Right atrium auricular region (tissue), 2 donors: ENCODE measurements at regions not wholly inside any gene's neighbourhood (a gene's known extent, or its start where the extent isn't known, plus 50 kb on each side); places are given as distances from the start of the nearest gene placed in this dataset.
A peak's percentile ranks its signal among the peaks of the same experiment; 100 is the strongest.
"Not testable (repeated sequence)": the region's sequence is repeated elsewhere in the genome, so short reads cannot be mapped to it uniquely, and the experiment has no call there.

Experiments
- DNase-seq: peaks from one replicate; pipeline ENCODE4 v3.0.0-alpha.2; 2019; ENCODE audit warnings: low spot score
- H3K27ac ChIP-seq, 2 donors: fragments of 200-600 bp; sonication (generic); 1 replicate in 1 of 2; 2 replicates in 1 of 2; pipeline ENCODE4 v1.5.1; 2016 to 2019
- H3K27me3 ChIP-seq, 2 donors: fragments of 200-600 bp; sonication (generic); one replicate each; pipeline versions ENCODE4 v1.5.1 to v1.6.0; 2017 to 2019
- H3K36me3 ChIP-seq: fragments of 200-600 bp; sonication (generic); one replicate; pipeline ENCODE4 v1.5.1; 2016
- H3K4me1 ChIP-seq, 2 donors: fragments of 200-600 bp; sonication (generic); one replicate each; pipeline versions ENCODE4 v1.5.1 to v1.6.0; 2017 to 2019
- H3K4me3 ChIP-seq, 2 donors: fragments of 200-600 bp; sonication (generic); 1 replicate in 1 of 2; 2 replicates in 1 of 2; pipeline ENCODE4 v1.5.1; 2017 to 2019; ENCODE audit warnings: mild to moderate bottlenecking in 1 of 2, moderate library complexity in 1 of 2
- H3K9me3 ChIP-seq, 2 donors: fragments of 200-600 bp; sonication (generic); one replicate each; pipeline ENCODE4 v1.5.1; 2019
- TF ChIP-seq, protein P1 (sequence below), 2 donors: fragments of 200-600 bp; sonication (generic); IDR thresholded peaks; one replicate each; pipeline ENCODE4 v1.5.1; 2019; ENCODE audit warnings: antibody characterized with exemption in 2 of 2

GRCh38 chr9:89679016-89679415 is 74.2 kb downstream of the GADD45G start:
- no peaks in the 10 kb centered on the region for H3K27me3 ChIP-seq
- H3K4me3 ChIP-seq: no peak overlapping the region
- no peak overlapping the region for H3K27ac ChIP-seq
- TF ChIP-seq, protein P1, sequence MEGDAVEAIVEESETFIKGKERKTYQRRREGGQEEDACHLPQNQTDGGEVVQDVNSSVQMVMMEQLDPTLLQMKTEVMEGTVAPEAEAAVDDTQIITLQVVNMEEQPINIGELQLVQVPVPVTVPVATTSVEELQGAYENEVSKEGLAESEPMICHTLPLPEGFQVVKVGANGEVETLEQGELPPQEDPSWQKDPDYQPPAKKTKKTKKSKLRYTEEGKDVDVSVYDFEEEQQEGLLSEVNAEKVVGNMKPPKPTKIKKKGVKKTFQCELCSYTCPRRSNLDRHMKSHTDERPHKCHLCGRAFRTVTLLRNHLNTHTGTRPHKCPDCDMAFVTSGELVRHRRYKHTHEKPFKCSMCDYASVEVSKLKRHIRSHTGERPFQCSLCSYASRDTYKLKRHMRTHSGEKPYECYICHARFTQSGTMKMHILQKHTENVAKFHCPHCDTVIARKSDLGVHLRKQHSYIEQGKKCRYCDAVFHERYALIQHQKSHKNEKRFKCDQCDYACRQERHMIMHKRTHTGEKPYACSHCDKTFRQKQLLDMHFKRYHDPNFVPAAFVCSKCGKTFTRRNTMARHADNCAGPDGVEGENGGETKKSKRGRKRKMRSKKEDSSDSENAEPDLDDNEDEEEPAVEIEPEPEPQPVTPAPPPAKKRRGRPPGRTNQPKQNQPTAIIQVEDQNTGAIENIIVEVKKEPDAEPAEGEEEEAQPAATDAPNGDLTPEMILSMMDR (IDR thresholded peaks at IDR 0.05): no peak
- H3K36me3 ChIP-seq: no peaks in the 10 kb centered on the region
- H3K4me1 ChIP-seq: peaks cover 0 to 23% of the 10 kb centered on the region in 2 donors
- no peak for DNase-seq
- H3K9me3 ChIP-seq: no peaks in the 10 kb centered on the region

DNA sequence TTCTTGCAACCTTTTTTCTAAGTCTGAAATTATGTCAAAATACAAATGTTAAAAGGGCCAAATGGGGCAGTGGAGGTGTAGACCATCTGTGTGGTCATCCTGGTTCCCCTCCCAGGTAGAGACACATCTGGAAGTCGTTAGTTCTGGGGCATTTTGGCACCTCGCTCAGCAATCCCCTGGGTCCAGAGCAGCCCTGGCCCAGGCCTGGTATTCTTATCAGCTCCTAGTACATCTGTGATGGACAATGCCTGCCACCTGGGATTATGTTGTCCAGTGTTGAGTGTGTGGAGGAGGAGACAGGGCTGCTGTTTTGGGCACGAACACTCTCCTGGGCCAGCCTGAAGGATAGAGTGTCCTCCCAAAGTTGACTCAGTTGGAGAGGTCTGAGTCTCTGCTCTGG is 74.8 kb downstream of the GADD45G start:
- DNase-seq: no peak
- no peak overlapping the region for H3K4me3 ChIP-seq
- H3K4me1 ChIP-seq: peaks cover 0 to 23% of the 10 kb centered on the region in 2 donors
- no peaks in the 10 kb centered on the region for H3K27me3 ChIP-seq
- H3K36me3 ChIP-seq: no peaks in the 10 kb centered on the region
- TF ChIP-seq, protein P1 (IDR thresholded peaks at IDR 0.05): no peak
- no peak overlapping the region for H3K27ac ChIP-seq
- H3K9me3 ChIP-seq: no peaks in the 10 kb centered on the region

DNA sequence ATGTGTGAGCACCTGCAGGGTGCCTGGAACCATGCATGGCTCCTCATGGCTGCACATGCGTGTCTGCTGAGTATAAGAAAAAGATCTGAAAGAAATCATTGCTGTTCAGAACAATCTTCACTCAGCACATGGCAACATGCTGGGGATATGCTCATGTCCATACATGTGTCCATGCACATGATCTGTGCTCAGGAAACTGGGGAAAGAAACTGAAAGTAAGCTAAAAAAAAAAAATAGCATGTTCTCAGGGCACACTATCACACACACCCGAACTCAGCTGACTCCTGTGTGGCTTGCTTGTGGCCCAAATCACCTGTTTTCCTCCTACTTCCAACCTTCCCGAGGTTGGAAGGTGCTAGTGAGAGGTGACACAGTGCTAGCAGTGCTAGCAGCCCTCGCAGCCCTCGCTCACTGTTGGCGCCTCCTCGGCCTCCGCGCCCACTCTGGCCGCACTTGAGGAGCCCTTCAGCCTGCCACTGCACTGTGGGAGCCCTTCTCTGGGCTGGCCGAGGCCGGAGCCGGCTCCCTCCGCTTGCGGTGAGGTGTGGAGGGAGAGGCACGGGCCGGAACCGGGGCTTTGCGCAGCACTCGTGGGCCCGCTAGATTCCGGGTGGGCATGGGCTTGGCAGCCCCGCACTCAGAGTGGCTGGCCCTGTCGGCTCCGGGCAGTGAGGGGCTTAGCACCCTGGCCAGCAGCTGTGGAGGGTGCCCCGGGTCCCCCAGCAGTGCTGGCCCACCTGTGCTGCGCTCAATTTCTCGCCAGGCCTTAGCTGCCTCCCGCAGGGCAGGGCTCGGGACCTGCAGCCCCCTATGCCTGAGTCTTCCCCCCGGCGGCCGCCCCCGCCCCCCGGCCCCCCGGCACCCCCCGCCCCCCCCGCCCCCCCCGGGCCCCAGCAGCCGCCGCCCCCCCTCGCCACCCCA is 76.0 kb downstream of the GADD45G start:
- no peaks in the 10 kb centered on the region for H3K9me3 ChIP-seq
- TF ChIP-seq, protein P1 (IDR thresholded peaks at IDR 0.05): no peak
- H3K36me3 ChIP-seq: no peaks in the 10 kb centered on the region
- H3K4me3 ChIP-seq: no peak overlapping the region
- H3K4me1 ChIP-seq: peaks cover 0 to 22% of the 10 kb centered on the region in 2 donors
- no peaks in the 10 kb centered on the region for H3K27me3 ChIP-seq
- no peak for DNase-seq
- no peak overlapping the region for H3K27ac ChIP-seq

DNA sequence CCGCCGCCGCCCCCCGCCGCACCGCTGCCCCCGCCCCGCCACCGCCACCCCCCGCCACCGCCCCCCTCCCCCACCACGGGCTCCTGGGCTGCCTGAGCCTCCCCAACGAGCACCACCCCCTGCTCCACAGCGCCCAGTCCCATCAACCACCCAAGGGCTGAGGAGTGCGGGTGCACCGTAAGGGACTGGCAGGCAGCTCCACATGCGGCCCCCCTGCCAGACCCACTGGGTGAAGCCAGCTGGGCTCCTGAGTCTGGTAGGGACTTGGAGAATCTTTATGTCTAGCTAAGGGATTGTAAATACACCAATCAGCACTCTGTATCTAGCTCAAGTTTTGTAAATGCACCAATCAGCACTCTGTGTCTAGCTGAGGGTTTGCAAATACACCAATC is 76.7 kb downstream of the GADD45G start:
- not testable (repeated sequence) for H3K27ac ChIP-seq, H3K36me3 ChIP-seq, H3K9me3 ChIP-seq, DNase-seq, H3K4me3 ChIP-seq, H3K27me3 ChIP-seq
- peaks cover 0 to 22% of the 10 kb centered on the region in 2 donors for H3K4me1 ChIP-seq

DNA sequence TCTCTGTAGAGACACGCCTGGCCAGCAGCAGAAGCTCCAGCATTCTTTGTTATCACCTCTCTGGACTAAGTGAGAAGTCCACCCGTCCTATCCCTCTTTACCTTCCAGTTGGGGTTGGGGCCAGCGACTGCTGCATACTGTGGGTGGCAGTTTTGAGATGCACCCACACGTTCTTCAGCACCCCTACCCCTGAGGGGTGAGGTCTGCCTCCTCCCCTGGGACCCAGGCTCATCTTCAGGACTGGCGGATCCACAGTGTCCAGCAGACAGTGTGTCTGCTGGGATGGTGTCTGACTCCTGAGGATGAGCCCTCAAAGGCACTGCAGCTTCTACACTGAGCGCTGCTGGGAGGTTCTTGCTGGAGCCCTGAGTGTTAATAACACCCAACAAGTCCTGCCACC is 78.8 kb downstream of the GADD45G start:
- Histone ChIP-seq H3K9me3 (no peaks in the 10 kb centered on the region), H3K4me3 (no peak overlapping the region), H3K27ac (peak overlapping the region; percentile 83 to 88), H3K36me3 (no peaks in the 10 kb centered on the region), H3K4me1 (peaks cover 0 to 18% of the 10 kb centered on the region in 2 donors), H3K27me3 (no peaks in the 10 kb centered on the region)
- TF ChIP-seq, protein P1 (IDR thresholded peaks at IDR 0.05): no peak
- no peak for DNase-seq

DNA sequence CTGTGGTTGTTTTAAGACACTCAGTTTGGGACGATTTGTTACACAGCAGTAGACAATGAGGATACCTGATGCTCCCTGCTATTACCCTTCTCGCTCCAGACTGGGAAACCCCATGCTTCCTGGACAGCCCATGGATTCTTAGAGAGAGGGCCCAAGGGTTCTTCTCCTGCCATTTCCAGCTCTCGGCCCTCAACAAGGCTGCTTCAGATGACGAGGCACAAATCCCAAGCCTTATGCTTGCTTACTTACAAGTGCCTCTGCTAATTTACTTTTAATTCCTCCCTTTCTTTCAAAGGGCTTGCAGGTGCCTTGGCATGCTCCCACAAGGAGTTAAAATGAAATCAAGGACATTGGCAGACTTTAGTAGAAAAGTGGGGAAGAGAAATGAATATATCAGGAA is 79.4 kb downstream of the GADD45G start:
- H3K4me3 ChIP-seq: no peak overlapping the region
- no peaks in the 10 kb centered on the region for H3K27me3 ChIP-seq
- H3K27ac ChIP-seq: peak overlapping the region; percentile 83 to 88
- no peaks in the 10 kb centered on the region for H3K9me3 ChIP-seq
- no peak for DNase-seq
- TF ChIP-seq, protein P1 (IDR thresholded peaks at IDR 0.05): no peak
- peaks cover 0 to 18% of the 10 kb centered on the region in 2 donors for H3K4me1 ChIP-seq
- no peaks in the 10 kb centered on the region for H3K36me3 ChIP-seq
